CD4-positive, alpha-beta memory T cell (primary cell): ENCODE measurements at regions not wholly inside any gene's neighbourhood (a gene's known extent, or its start where the extent isn't known, plus 50 kb on each side); places are given as distances from the start of the nearest gene placed in this dataset.
A peak's percentile ranks its signal among the peaks of the same experiment; 100 is the strongest.

Experiments used
- CTCF ChIA-PET: fragments of 350-600 bp; sonication (Branson Sonifier 250); formaldehyde crosslinking; loops from one replicate; lab custom pipeline; 2021; ENCODE audit warnings: inconsistent platforms; ENCODE audit not compliant: partially characterized antibody; lab: Charles Lee
- POLR2A ChIA-PET: fragments of 350-600 bp; sonication (Branson Sonifier 250); formaldehyde crosslinking; loops from one replicate; lab custom pipeline; 2021; ENCODE audit not compliant: partially characterized antibody; lab: Charles Lee
- DNase-seq, 5 donors: peaks; one replicate each; pipeline versions ENCODE4 v3.0.0 to v3.0.0-alpha.2; 2020 to 2022; ENCODE audit warnings: mixed read lengths in 1 of 5
- H3K27ac ChIP-seq: one replicate; pipeline ENCODE4 v1.7.0; 2013; ENCODE audit warnings: low read depth, low read length
- H3K27me3 ChIP-seq: 2 replicates; pipeline ENCODE4 v1.7.0; 2013; ENCODE audit warnings: mild to moderate bottlenecking, low read length, moderate library complexity; ENCODE audit not compliant: insufficient read depth
- H3K36me3 ChIP-seq: 2 replicates; pipeline ENCODE4 v1.7.0; 2013; ENCODE audit warnings: mild to moderate bottlenecking, low read length, moderate library complexity; ENCODE audit not compliant: insufficient read depth
- H3K4me1 ChIP-seq: 2 replicates; pipeline ENCODE4 v1.7.0; 2013; ENCODE audit warnings: mild to moderate bottlenecking, low read length, moderate library complexity; ENCODE audit not compliant: insufficient read depth
- H3K4me3 ChIP-seq, 2 donors: one replicate each; pipeline ENCODE4 v1.7.0; 2013; ENCODE audit warnings: low read length in 2 of 2, mild to moderate bottlenecking in 1 of 2
- H3K9me3 ChIP-seq, 2 donors: one replicate each; pipeline ENCODE4 v1.7.0; 2013; ENCODE audit warnings: low read length in 2 of 2, control low read depth in 1 of 2; ENCODE audit not compliant: control insufficient read depth in 1 of 2
- H3K27ac Mint-ChIP-seq, 7 donors: one replicate each; pipeline ENCODE4 v1.8.0; 2020 to 2021; ENCODE audit warnings: mixed read lengths in 7 of 7, mild to moderate bottlenecking in 6 of 7, inconsistent platforms in 3 of 7, moderate library complexity in 3 of 7
- H3K27me3 Mint-ChIP-seq, 2 donors: one replicate each; pipeline ENCODE4 v1.8.0; 2020 to 2021; ENCODE audit warnings: mixed read lengths in 2 of 2
- H3K36me3 Mint-ChIP-seq, 2 donors: one replicate each; pipeline ENCODE4 v1.8.0; 2020 to 2021; ENCODE audit warnings: mixed read lengths in 2 of 2, inconsistent platforms in 1 of 2, mild to moderate bottlenecking in 1 of 2
- H3K4me1 Mint-ChIP-seq, 4 donors: one replicate each; pipeline ENCODE4 v1.8.0; 2020 to 2021; ENCODE audit warnings: mixed read lengths in 4 of 4, mild to moderate bottlenecking in 1 of 4
- H3K4me3 Mint-ChIP-seq, 8 donors: one replicate each; pipeline ENCODE4 v1.8.0; 2020 to 2021; ENCODE audit warnings: mixed read lengths in 8 of 8, mild to moderate bottlenecking in 7 of 8, moderate library complexity in 6 of 8, inconsistent platforms in 3 of 8
- H3K9me3 Mint-ChIP-seq, 8 donors: one replicate each; pipeline ENCODE4 v1.8.0; 2020 to 2021; ENCODE audit warnings: mixed read lengths in 8 of 8, mild to moderate bottlenecking in 5 of 8, inconsistent platforms in 3 of 8, moderate library complexity in 1 of 8
- intact Hi-C: fragments of 100-400 bp; cut with micrococcal nuclease; formaldehyde crosslinking; loops from one replicate; pipeline ENCODE4 v1.15.1; 2023

- peaks cover 32% of the 10 kb centered on the region for H3K4me1 ChIP-seq
- ChIA-PET CTCF (interaction anchor here (0.6 to 3.5 kb wide), 10 partner anchors 9 to 174 kb away, joined by 3 to 22 read pairs (median 4); no protein-coding TSS in a partner anchor), POLR2A (interaction anchor here (0.7 to 5.1 kb wide), 21 partner anchors 9 to 277 kb away, joined by 3 to 88 read pairs (median 4); partner anchors contain the start of gene ARL4C)
- intact Hi-C loops = loop anchor here (5.0 kb wide), 1 partner anchor 118 kb away; no protein-coding TSS in a partner anchor
- no peak overlapping the region for H3K4me3 ChIP-seq
- Mint-ChIP-seq H3K4me3 (peak overlapping the region in 7 of 8 donors; percentile 56 to 91 (median 76)), H3K27ac (peak overlapping the region; percentile 86 to 99 (median 98)), H3K4me1 (peaks cover 39 to 57% (median 47%) of the 10 kb centered on the region in 4 donors), H3K27me3 (no peaks in the 10 kb centered on the region), H3K36me3 (no peaks in the 10 kb centered on the region), H3K9me3 (peaks cover 0 to 2% (median 0%) of the 10 kb centered on the region in 8 donors)
- H3K36me3 ChIP-seq = no peaks in the 10 kb centered on the region
- no peaks in the 10 kb centered on the region for H3K27me3 ChIP-seq
- H3K27ac ChIP-seq = peak overlapping the region; percentile 56
- no peaks in the 10 kb centered on the region for H3K9me3 ChIP-seq
- DNase-seq = no peak
Observed at GRCh38 chr2:234309431-234309830, 187.4 kb downstream of the ARL4C start.

GRCh38 chr2:234308813-234309195 lies 188.1 kb downstream of the ARL4C start:
- H3K4me3 Mint-ChIP-seq = peak overlapping the region in 7 of 8 donors; percentile 56 to 91 (median 76)
- POLR2A ChIA-PET = interaction anchor here (0.7 to 5.1 kb wide), 21 partner anchors 14 to 276 kb away, joined by 3 to 88 read pairs (median 4); partner anchors contain the start of gene ARL4C
- peak; percentile 77 to 92 (median 83) for DNase-seq

GRCh38 chr2:234308073-234308812 lies 188.6 kb downstream of the ARL4C start:
- ChIA-PET CTCF (interaction anchor here (1.0 to 3.5 kb wide), 12 partner anchors 8 to 192 kb away, joined by 3 to 22 read pairs (median 3); no protein-coding TSS in a partner anchor), POLR2A (interaction anchor here (1.0 to 5.1 kb wide), 17 partner anchors 15 to 188 kb away, joined by 3 to 88 read pairs (median 4); partner anchors contain the start of gene ARL4C)
- H3K4me1 ChIP-seq = peaks cover 32% of the 10 kb centered on the region
- no peak overlapping the region for H3K4me3 ChIP-seq
- Mint-ChIP-seq H3K4me3 (peak overlapping the region in 7 of 8 donors; percentile 56 to 91 (median 76)), H3K36me3 (no peaks in the 10 kb centered on the region), H3K4me1 (peaks cover 34 to 47% (median 40%) of the 10 kb centered on the region in 4 donors), H3K27me3 (no peaks in the 10 kb centered on the region), H3K9me3 (peaks cover 0 to 2% (median 0%) of the 10 kb centered on the region in 8 donors), H3K27ac (peak overlapping the region; percentile 86 to 99 (median 98))
- no peak for DNase-seq
- H3K9me3 ChIP-seq = no peaks in the 10 kb centered on the region
- intact Hi-C loops = loop anchor here (1.0 to 5.0 kb wide), 2 partner anchors 16 to 119 kb away; no protein-coding TSS in a partner anchor
- no peaks in the 10 kb centered on the region for H3K36me3 ChIP-seq
- H3K27ac ChIP-seq = peak overlapping the region; percentile 56
- H3K27me3 ChIP-seq = no peaks in the 10 kb centered on the region

More at GRCh38 chr2:234308813-234309195, 188.1 kb downstream of the ARL4C start:
- CTCF ChIA-PET = interaction anchor here (0.6 to 3.5 kb wide), 12 partner anchors 9 to 192 kb away, joined by 3 to 22 read pairs (median 3); no protein-coding TSS in a partner anchor
- peaks cover 36 to 53% (median 43%) of the 10 kb centered on the region in 4 donors for H3K4me1 Mint-ChIP-seq
- Histone ChIP-seq H3K27me3 (no peaks in the 10 kb centered on the region), H3K27ac (peak overlapping the region; percentile 56), H3K4me3 (no peak overlapping the region), H3K9me3 (no peaks in the 10 kb centered on the region), H3K36me3 (no peaks in the 10 kb centered on the region), H3K4me1 (peaks cover 32% of the 10 kb centered on the region)
- peak overlapping the region; percentile 86 to 99 (median 98) for H3K27ac Mint-ChIP-seq
- H3K36me3 Mint-ChIP-seq = no peaks in the 10 kb centered on the region
- intact Hi-C loops = loop anchor here (1.0 to 5.0 kb wide), 2 partner anchors 17 to 118 kb away; no protein-coding TSS in a partner anchor
- no peaks in the 10 kb centered on the region for H3K27me3 Mint-ChIP-seq
- peaks cover 0 to 2% (median 0%) of the 10 kb centered on the region in 8 donors for H3K9me3 Mint-ChIP-seq

- Mint-ChIP-seq H3K36me3 (no peaks in the 10 kb centered on the region), H3K4me3 (no peak overlapping the region), H3K27me3 (no peaks in the 10 kb centered on the region), H3K4me1 (peaks cover 38 to 51% (median 43%) of the 10 kb centered on the region in 4 donors), H3K27ac (peak overlapping the region; percentile 55 to 99 (median 98)), H3K9me3 (peaks cover 0 to 2% (median 0%) of the 10 kb centered on the region in 8 donors)
- intact Hi-C loops = loop anchor here (5.0 kb wide), 1 partner anchor 120 kb away; no protein-coding TSS in a partner anchor
- H3K27me3 ChIP-seq = no peaks in the 10 kb centered on the region
- no peaks in the 10 kb centered on the region for H3K9me3 ChIP-seq
- no peaks in the 10 kb centered on the region for H3K36me3 ChIP-seq
- ChIA-PET CTCF (interaction anchor here (1.3 to 3.5 kb wide), 4 partner anchors 13 to 193 kb away, joined by 3 to 22 read pairs (median 3); no protein-coding TSS in a partner anchor), POLR2A (interaction anchor here (1.1 to 5.1 kb wide), 8 partner anchors 15 to 189 kb away, joined by 3 to 88 read pairs (median 10); partner anchors contain the start of gene ARL4C)
- no peak overlapping the region for H3K27ac ChIP-seq
- H3K4me3 ChIP-seq = no peak overlapping the region
- peaks cover 34% of the 10 kb centered on the region for H3K4me1 ChIP-seq
- DNase-seq = no peak
Observed at GRCh38 chr2:234307322-234307961, 189.4 kb downstream of the ARL4C start.

- Mint-ChIP-seq H3K9me3 (peaks cover 0 to 2% (median 0%) of the 10 kb centered on the region in 8 donors), H3K27ac (peak overlapping the region in 6 of 7 donors; percentile 50 to 79 (median 70)), H3K36me3 (no peaks in the 10 kb centered on the region), H3K27me3 (no peaks in the 10 kb centered on the region), H3K4me3 (no peak overlapping the region), H3K4me1 (peaks cover 41 to 60% (median 50%) of the 10 kb centered on the region in 4 donors)
- no peak for DNase-seq
- no peak overlapping the region for H3K27ac ChIP-seq
- H3K4me1 ChIP-seq = peaks cover 37% of the 10 kb centered on the region
- ChIA-PET POLR2A (interaction anchor here (1.1 to 5.1 kb wide), 3 partner anchors 14 to 147 kb away, joined by 3 to 88 read pairs (median 9); no protein-coding TSS in a partner anchor), CTCF (interaction anchor here (1.1 to 3.5 kb wide), 4 partner anchors 9 to 30 kb away, joined by 3 to 22 read pairs (median 3); no protein-coding TSS in a partner anchor)
- H3K4me3 ChIP-seq = no peak overlapping the region
- no peaks in the 10 kb centered on the region for H3K36me3 ChIP-seq
- intact Hi-C loops = loop anchor here (5.0 kb wide), 1 partner anchor 121 kb away; no protein-coding TSS in a partner anchor
- H3K27me3 ChIP-seq = no peaks in the 10 kb centered on the region
- H3K9me3 ChIP-seq = no peaks in the 10 kb centered on the region
Observed at GRCh38 chr2:234306426-234307173, 190.3 kb downstream of the ARL4C start.

- Histone ChIP-seq H3K4me1 (peaks cover 44% of the 10 kb centered on the region), H3K27ac (no peak overlapping the region), H3K4me3 (no peak overlapping the region), H3K27me3 (no peaks in the 10 kb centered on the region), H3K36me3 (no peaks in the 10 kb centered on the region), H3K9me3 (no peaks in the 10 kb centered on the region)
- peak overlapping the region in 5 of 7 donors; percentile 30 to 79 (median 39) for H3K27ac Mint-ChIP-seq
- peaks cover 0 to 2% (median 0%) of the 10 kb centered on the region in 8 donors for H3K9me3 Mint-ChIP-seq
- no peak for DNase-seq
- no peak overlapping the region for H3K4me3 Mint-ChIP-seq
- ChIA-PET CTCF (interaction anchor here (1.1 kb wide), 1 partner anchor 8 kb away, joined by 3 read pairs; no protein-coding TSS in a partner anchor), POLR2A (interaction anchor here (5.1 kb wide), 1 partner anchor 14 kb away, joined by 88 read pairs; no protein-coding TSS in a partner anchor)
- no peaks in the 10 kb centered on the region for H3K27me3 Mint-ChIP-seq
- no peaks in the 10 kb centered on the region for H3K36me3 Mint-ChIP-seq
- peaks cover 48 to 67% (median 58%) of the 10 kb centered on the region in 4 donors for H3K4me1 Mint-ChIP-seq
- intact Hi-C loops = loop anchor here (5.0 kb wide), 1 partner anchor 121 kb away; no protein-coding TSS in a partner anchor
Observed at GRCh38 chr2:234305846-234306245, 191.0 kb downstream of the ARL4C start.
